ENCODE measurements at regions not wholly inside any gene's neighbourhood (a gene's known extent, or its start where the extent isn't known, plus 50 kb on each side); places are given as distances from the start of the nearest gene placed in this dataset.
"Not testable (repeated sequence)": the region's sequence is repeated elsewhere in the genome, so short reads cannot be mapped to it uniquely, and the experiment has no call there.

GRCh38 chr1:48077795-48078222, 80.6 kb upstream of the TRABD2B start:
- ATAC-seq (replicated peaks; ENCODE audit: extremely low read depth, poor library complexity, severe bottlenecking) (no peak), DNase-seq (ENCODE audit: low spot score in 2 of 2) (no peak)
- peaks cover 56% of the 10 kb centered on the region for H3K27me3 Mint-ChIP-seq
- no peak overlapping the region for H3K4me3 Mint-ChIP-seq
- H3K4me1 Mint-ChIP-seq: no peaks in the 10 kb centered on the region
- no peaks in the 10 kb centered on the region for H3K9me3 Mint-ChIP-seq
- no peaks in the 10 kb centered on the region for H3K36me3 Mint-ChIP-seq (ENCODE audit: insufficient read depth)
- H3K27ac Mint-ChIP-seq (ENCODE audit: low read depth): no peak overlapping the region

- H3K36me3 Mint-ChIP-seq (ENCODE audit: insufficient read depth): no peaks in the 10 kb centered on the region
- ATAC-seq (replicated peaks; ENCODE audit: extremely low read depth, poor library complexity, severe bottlenecking): no peak
- H3K9me3 Mint-ChIP-seq: no peaks in the 10 kb centered on the region
- peaks cover 53% of the 10 kb centered on the region for H3K27me3 Mint-ChIP-seq
- H3K4me1 Mint-ChIP-seq: no peaks in the 10 kb centered on the region
- no peak for DNase-seq (ENCODE audit: low spot score in 2 of 2)
- no peak overlapping the region for H3K4me3 Mint-ChIP-seq
- no peak overlapping the region for H3K27ac Mint-ChIP-seq (ENCODE audit: low read depth)
Observed at GRCh38 chr1:48076017-48076416, 78.8 kb upstream of the TRABD2B start.

GRCh38 chr1:48073798-48074530, 76.8 kb upstream of the TRABD2B start:
- H3K4me1 Mint-ChIP-seq: no peaks in the 10 kb centered on the region
- H3K27me3 Mint-ChIP-seq: peaks cover 58% of the 10 kb centered on the region
- ATAC-seq (replicated peaks; ENCODE audit: extremely low read depth, poor library complexity, severe bottlenecking): no peak
- DNase-seq (ENCODE audit: low spot score in 2 of 2): no peak
- no peak overlapping the region for H3K27ac Mint-ChIP-seq (ENCODE audit: low read depth)
- no peaks in the 10 kb centered on the region for H3K9me3 Mint-ChIP-seq
- no peak overlapping the region for H3K4me3 Mint-ChIP-seq
- no peaks in the 10 kb centered on the region for H3K36me3 Mint-ChIP-seq (ENCODE audit: insufficient read depth)

- Mint-ChIP-seq H3K36me3 (ENCODE audit: insufficient read depth) (no peaks in the 10 kb centered on the region), H3K4me1 (no peaks in the 10 kb centered on the region), H3K4me3 (no peak overlapping the region), H3K9me3 (no peaks in the 10 kb centered on the region), H3K27me3 (peaks cover 53% of the 10 kb centered on the region), H3K27ac (ENCODE audit: low read depth) (no peak overlapping the region)
- DNase-seq (ENCODE audit: low spot score in 2 of 2): no peak
- ATAC-seq (replicated peaks; ENCODE audit: extremely low read depth, poor library complexity, severe bottlenecking): no peak
Observed at GRCh38 chr1:48071513-48071912, 74.3 kb upstream of the TRABD2B start.

- DNase-seq (ENCODE audit: low spot score in 2 of 2) (no peak), ATAC-seq (replicated peaks; ENCODE audit: extremely low read depth, poor library complexity, severe bottlenecking) (no peak)
- Mint-ChIP-seq H3K4me1 (no peaks in the 10 kb centered on the region), H3K27ac (ENCODE audit: low read depth) (no peak overlapping the region), H3K36me3 (ENCODE audit: insufficient read depth) (no peaks in the 10 kb centered on the region), H3K9me3 (no peaks in the 10 kb centered on the region), H3K27me3 (peaks cover 48% of the 10 kb centered on the region), H3K4me3 (no peak overlapping the region)
Observed at GRCh38 chr1:48070396-48070750, 73.2 kb upstream of the TRABD2B start.

- Mint-ChIP-seq H3K36me3 (ENCODE audit: insufficient read depth) (no peaks in the 10 kb centered on the region), H3K4me1 (no peaks in the 10 kb centered on the region), H3K27ac (ENCODE audit: low read depth) (no peak overlapping the region), H3K4me3 (no peak overlapping the region), H3K9me3 (no peaks in the 10 kb centered on the region), H3K27me3 (peaks cover 48% of the 10 kb centered on the region)
- DNase-seq (ENCODE audit: low spot score in 2 of 2) (no peak), ATAC-seq (replicated peaks; ENCODE audit: extremely low read depth, poor library complexity, severe bottlenecking) (no peak)
Observed at GRCh38 chr1:48069662-48070395, 72.6 kb upstream of the TRABD2B start.

GRCh38 chr1:48068206-48068605, 71.0 kb upstream of the TRABD2B start:
- Mint-ChIP-seq H3K4me1 (no peaks in the 10 kb centered on the region), H3K27me3 (peaks cover 37% of the 10 kb centered on the region), H3K36me3 (ENCODE audit: insufficient read depth) (no peaks in the 10 kb centered on the region), H3K4me3 (no peak overlapping the region), H3K9me3 (no peaks in the 10 kb centered on the region), H3K27ac (ENCODE audit: low read depth) (no peak overlapping the region)
- ATAC-seq (replicated peaks; ENCODE audit: extremely low read depth, poor library complexity, severe bottlenecking) (no peak), DNase-seq (ENCODE audit: low spot score in 2 of 2) (no peak)

GRCh38 chr1:48066936-48067335, 69.8 kb upstream of the TRABD2B start:
- DNase-seq (ENCODE audit: low spot score in 2 of 2) (no peak), ATAC-seq (replicated peaks; ENCODE audit: extremely low read depth, poor library complexity, severe bottlenecking) (no peak)
- H3K4me1 Mint-ChIP-seq: no peaks in the 10 kb centered on the region
- no peaks in the 10 kb centered on the region for H3K36me3 Mint-ChIP-seq (ENCODE audit: insufficient read depth)
- H3K27ac Mint-ChIP-seq (ENCODE audit: low read depth): no peak overlapping the region
- H3K4me3 Mint-ChIP-seq: no peak overlapping the region
- H3K27me3 Mint-ChIP-seq: peaks cover 25% of the 10 kb centered on the region
- H3K9me3 Mint-ChIP-seq: no peaks in the 10 kb centered on the region

GRCh38 chr1:48064693-48065092, 67.5 kb upstream of the TRABD2B start:
- not testable (repeated sequence) for H3K36me3 Mint-ChIP-seq (ENCODE audit: insufficient read depth); DNase-seq (ENCODE audit: low spot score in 2 of 2); H3K4me3 Mint-ChIP-seq; H3K4me1 Mint-ChIP-seq; H3K9me3 Mint-ChIP-seq; H3K27ac Mint-ChIP-seq (ENCODE audit: low read depth); ATAC-seq (replicated peaks; ENCODE audit: extremely low read depth, poor library complexity, severe bottlenecking)
- H3K27me3 Mint-ChIP-seq: peaks cover 24% of the 10 kb centered on the region

- Mint-ChIP-seq H3K9me3 (no peaks in the 10 kb centered on the region), H3K27ac (ENCODE audit: low read depth) (no peak overlapping the region), H3K4me1 (no peaks in the 10 kb centered on the region), H3K4me3 (no peak overlapping the region), H3K27me3 (peaks cover 11% of the 10 kb centered on the region), H3K36me3 (ENCODE audit: insufficient read depth) (no peaks in the 10 kb centered on the region)
- no peak for ATAC-seq (replicated peaks; ENCODE audit: extremely low read depth, poor library complexity, severe bottlenecking)
- no peak for DNase-seq (ENCODE audit: low spot score in 2 of 2)
Observed at GRCh38 chr1:48062353-48062752, 65.2 kb upstream of the TRABD2B start.

GRCh38 chr1:48061162-48062136, 64.3 kb upstream of the TRABD2B start:
- peaks cover 19% of the 10 kb centered on the region for H3K27me3 Mint-ChIP-seq
- no peaks in the 10 kb centered on the region for H3K36me3 Mint-ChIP-seq (ENCODE audit: insufficient read depth)
- H3K4me1 Mint-ChIP-seq: no peaks in the 10 kb centered on the region
- H3K9me3 Mint-ChIP-seq: no peaks in the 10 kb centered on the region
- H3K27ac Mint-ChIP-seq (ENCODE audit: low read depth): no peak overlapping the region
- ATAC-seq (replicated peaks; ENCODE audit: extremely low read depth, poor library complexity, severe bottlenecking) (no peak), DNase-seq (ENCODE audit: low spot score in 2 of 2) (no peak)
- no peak overlapping the region for H3K4me3 Mint-ChIP-seq

- H3K4me1 Mint-ChIP-seq: peaks cover 5% of the 10 kb centered on the region
- DNase-seq (ENCODE audit: low spot score in 2 of 2): no peak
- H3K4me3 Mint-ChIP-seq: no peak overlapping the region
- H3K27ac Mint-ChIP-seq (ENCODE audit: low read depth): no peak overlapping the region
- ATAC-seq (replicated peaks; ENCODE audit: extremely low read depth, poor library complexity, severe bottlenecking): no peak
- peaks cover 39% of the 10 kb centered on the region for H3K27me3 Mint-ChIP-seq
- H3K36me3 Mint-ChIP-seq (ENCODE audit: insufficient read depth): no peaks in the 10 kb centered on the region
- H3K9me3 Mint-ChIP-seq: no peaks in the 10 kb centered on the region
Observed at GRCh38 chr1:48059289-48059688, 62.1 kb upstream of the TRABD2B start.
